GM12878 (cell line): ENCODE measurements at regions not wholly inside any gene's neighbourhood (a gene's known extent, or its start where the extent isn't known, plus 50 kb on each side); places are given as distances from the start of the nearest gene placed in this dataset.

ENCODE experiments used
- ATAC-seq: fragments of 200-7000 bp; cut with Tn5 transposase; 3 replicates; pipeline ENCODE4 v1.9.1; 2020; ENCODE audit warnings: mild to moderate bottlenecking, moderate library complexity
- BruUV-seq: library from RNA; stranded (reverse); fragments of 400-500 nt; replicated peaks from 2 replicates; lab custom pipeline; 2021; lab: Mats Ljungman, UMichigan
- CTCF ChIA-PET: fragments of 300-600 bp; sonication (Branson Sonifier 250); formaldehyde crosslinking; extraction: SDS; loops from one replicate; lab custom pipeline; 2021; ENCODE audit warnings: inconsistent platforms; lab: Yijun Ruan, JAX
- POLR2A ChIA-PET: fragments of 350-600 bp; formaldehyde crosslinking; extraction: SDS; loops from one replicate; lab custom pipeline; 2021; ENCODE audit warnings: inconsistent platforms; lab: Charles Lee
- RAD21 ChIA-PET: fragments of 300-600 bp; sonication (Branson Sonifier 250); formaldehyde crosslinking; loops from one replicate; lab custom pipeline; 2023; ENCODE audit warnings: antibody characterized with exemption; ENCODE audit not compliant: unreplicated experiment; lab: Charles Lee
- SMC1A ChIA-PET: fragments of 300-600 bp; sonication (Branson Sonifier 250); formaldehyde crosslinking; loops from one replicate; lab custom pipeline; 2023; ENCODE audit not compliant: unreplicated experiment, uncharacterized antibody; lab: Charles Lee
- DNase-seq: peaks from one replicate; pipeline ENCODE4 v3.0.0-alpha.2; 2011; ENCODE audit warnings: low read depth, low spot score
- FAIRE-seq: peaks from 3 replicates; lab custom pipeline; 2011; peaks lifted over from hg19 to GRCh38; lab: Jason Lieb, UNC
- H2AFZ ChIP-seq: 2 replicates; pipeline ENCODE4 v1.6.0; 2011; ENCODE audit warnings: low read depth, low read length, control low read depth; ENCODE audit not compliant: control insufficient read depth
- H3K27ac ChIP-seq: 2 replicates; pipeline ENCODE4 v1.5.1; 2011; ENCODE audit warnings: control low read depth; ENCODE audit not compliant: control insufficient read depth, insufficient read depth
- H3K27me3 ChIP-seq, 2 experiments: replicated peaks in 1 of 2; 2 replicates each; pipeline versions ENCODE4 v1.6.0 to v1.6.1; 2011; ENCODE audit warnings: low read length in 1 of 2; ENCODE audit not compliant: control insufficient read depth in 2 of 2, insufficient read depth in 2 of 2
- H3K36me3 ChIP-seq, 2 experiments: 2 replicates each; pipeline ENCODE4 v1.5.1; 2011; ENCODE audit warnings: low read length in 1 of 2; ENCODE audit not compliant: control insufficient read depth in 2 of 2, insufficient read depth in 2 of 2
- H3K4me1 ChIP-seq: 2 replicates; pipeline ENCODE4 v1.6.1; 2011; ENCODE audit warnings: mild to moderate bottlenecking, low read length, moderate library complexity, mixed read lengths; ENCODE audit not compliant: control insufficient read depth, insufficient read depth
- H3K4me2 ChIP-seq: 2 replicates; pipeline ENCODE4 v1.6.0; 2011; ENCODE audit warnings: control low read depth; ENCODE audit not compliant: control insufficient read depth, insufficient read depth
- H3K4me3 ChIP-seq: fragments of 200-600 bp; sonication (generic); 2 replicates; pipeline ENCODE4 v1.5.1; 2016
- H3K79me2 ChIP-seq: 2 replicates; pipeline ENCODE4 v1.6.0; 2011; ENCODE audit warnings: low read length; ENCODE audit not compliant: control insufficient read depth, insufficient read depth
- H3K9ac ChIP-seq: 2 replicates; pipeline ENCODE4 v1.8.0; 2011; ENCODE audit warnings: low read length, control low read depth, mixed read lengths; ENCODE audit not compliant: control insufficient read depth, insufficient read depth
- H3K9me3 ChIP-seq: replicated peaks from 3 replicates; pipeline ENCODE4 v1.5.1; 2011; ENCODE audit warnings: mild to moderate bottlenecking, low read length; ENCODE audit not compliant: control insufficient read depth, insufficient read depth
- H4K20me1 ChIP-seq: 2 replicates; pipeline ENCODE4 v1.6.0; 2011; ENCODE audit not compliant: control insufficient read depth, insufficient read depth
- ATF7 ChIP-seq: fragments of 450-650 bp; IDR thresholded peaks from 2 replicates; pipeline ENCODE4 v1.6.1; 2016; ENCODE audit warnings: low read depth, mild to moderate bottlenecking
- CHD1 ChIP-seq: IDR thresholded peaks from 2 replicates; pipeline ENCODE4 v1.6.1; 2012; ENCODE audit warnings: low read depth, low read length, improper control_type of control experiment
- CHD4 ChIP-seq: fragments of 200-600 bp; sonication (generic); IDR thresholded peaks from 2 replicates; pipeline ENCODE4 v1.6.1; 2016; ENCODE audit warnings: mild to moderate bottlenecking
- FOS ChIP-seq: IDR thresholded peaks from 3 replicates; pipeline ENCODE4 v1.6.1; 2011; ENCODE audit warnings: borderline replicate concordance; ENCODE audit not compliant: insufficient read length; ENCODE audit errors: extremely low read depth
- GATAD2B ChIP-seq: fragments of 450-650 bp; conservative IDR thresholded peaks from 2 replicates; pipeline ENCODE4 v1.6.1; 2017; ENCODE audit warnings: low read depth, mild to moderate bottlenecking, moderate library complexity
- MEF2A ChIP-seq: IDR thresholded peaks from 2 replicates; pipeline ENCODE4 v1.6.1; 2011; ENCODE audit warnings: low read depth, mild to moderate bottlenecking, low read length, moderate library complexity; ENCODE audit not compliant: insufficient read depth
- NFXL1 ChIP-seq: fragments of 450-650 bp; IDR thresholded peaks from 2 replicates; pipeline ENCODE4 v1.6.1; 2017; ENCODE audit warnings: antibody characterized with exemption, mild to moderate bottlenecking, borderline replicate concordance
- RFX5 ChIP-seq: IDR thresholded peaks from 2 replicates; pipeline ENCODE4 v1.6.1; 2011; ENCODE audit warnings: low read depth, low read length, improper control_type of control experiment
- SIX5 ChIP-seq: IDR thresholded peaks from 2 replicates; pipeline ENCODE4 v1.6.1; 2011; ENCODE audit warnings: mild to moderate bottlenecking, low read depth, low read length, moderate library complexity; ENCODE audit not compliant: severe bottlenecking
- SMAD1 ChIP-seq: fragments of 450-650 bp; IDR thresholded peaks from 2 replicates; pipeline ENCODE4 v1.6.1; 2018; ENCODE audit warnings: mild to moderate bottlenecking, low read depth; ENCODE audit not compliant: partially characterized antibody
- SREBF1 ChIP-seq: IDR thresholded peaks from 2 replicates; pipeline ENCODE4 v1.6.1; 2012; ENCODE audit warnings: mild to moderate bottlenecking, low read length
- SREBF2 ChIP-seq: IDR thresholded peaks from 2 replicates; pipeline ENCODE4 v1.6.1; 2012; ENCODE audit warnings: mild to moderate bottlenecking, low read length
- YY1 ChIP-seq: IDR thresholded peaks from 2 replicates; pipeline ENCODE4 v1.6.1; 2011; ENCODE audit warnings: low read depth, mild to moderate bottlenecking, low read length
- ZNF384 ChIP-seq: IDR thresholded peaks from 2 replicates; pipeline ENCODE4 v1.6.1; 2012; ENCODE audit warnings: low read depth, mild to moderate bottlenecking, low read length, improper control_type of control experiment, borderline replicate concordance
- ZZZ3 ChIP-seq: IDR thresholded peaks from 2 replicates; pipeline ENCODE4 v1.6.1; 2011; ENCODE audit warnings: low read depth; ENCODE audit not compliant: control insufficient read depth, insufficient read length
- WGBS: methylation state at CpG from one replicate; pipeline ENCODE4 v1.1.6; 2016; ENCODE audit warnings: low lambda C conversion rate; ENCODE audit not compliant: insufficient replicate concordance, insufficient coverage; ENCODE audit errors: missing lambda C conversion rate; 5-methylcytosine and 5-hydroxymethylcytosine counted together
- in situ Hi-C: fragments of 300-500 bp; cut with MboI; formaldehyde crosslinking; loops from 9 replicates; pipeline ENCODE4 v1.14.3; 2018; ENCODE audit warnings: mixed read lengths
- intact Hi-C: fragments of 100-400 bp; cut with micrococcal nuclease; formaldehyde crosslinking; loops from one replicate; pipeline ENCODE4 v1.14.2; 2022; ENCODE audit not compliant: unreplicated experiment
- TF ChIP-seq, protein P1 (sequence below): fragments of 450-650 bp; IDR thresholded peaks from 2 replicates; pipeline ENCODE4 v1.6.1; 2018; ENCODE audit warnings: mild to moderate bottlenecking, low read depth, moderate library complexity; ENCODE audit not compliant: partially characterized antibody
- TF ChIP-seq, protein P2 (sequence below): IDR thresholded peaks from 2 replicates; pipeline ENCODE4 v1.6.1; 2012; ENCODE audit warnings: low read depth, low read length, improper control_type of control experiment

DNA sequence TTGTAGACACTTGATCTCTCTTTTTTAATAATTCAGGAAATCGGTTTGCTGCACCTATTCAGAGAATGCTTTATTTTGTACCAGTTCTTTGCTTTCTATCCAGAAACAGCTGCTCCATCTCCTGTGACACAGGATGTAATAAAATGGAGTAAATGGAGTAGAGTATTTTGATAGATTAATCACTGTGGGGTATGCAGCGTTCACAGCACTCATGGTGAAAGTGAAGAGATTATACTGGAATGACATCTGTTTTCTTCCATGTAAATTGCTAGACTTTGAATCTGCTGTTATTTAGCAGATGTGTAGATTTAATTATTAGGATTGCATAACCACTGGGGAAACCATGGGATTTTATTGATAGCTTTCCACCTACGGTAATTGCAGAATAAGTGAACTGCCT lies 227.3 kb upstream of the ARHGAP42 start (continued):
- TF ChIP-seq YY1 (no peak), GATAD2B (no peak), CHD1 (no peak), SREBF1 (no peak), MEF2A (no peak), ZNF384 (no peak)
- TF ChIP-seq, protein P1, sequence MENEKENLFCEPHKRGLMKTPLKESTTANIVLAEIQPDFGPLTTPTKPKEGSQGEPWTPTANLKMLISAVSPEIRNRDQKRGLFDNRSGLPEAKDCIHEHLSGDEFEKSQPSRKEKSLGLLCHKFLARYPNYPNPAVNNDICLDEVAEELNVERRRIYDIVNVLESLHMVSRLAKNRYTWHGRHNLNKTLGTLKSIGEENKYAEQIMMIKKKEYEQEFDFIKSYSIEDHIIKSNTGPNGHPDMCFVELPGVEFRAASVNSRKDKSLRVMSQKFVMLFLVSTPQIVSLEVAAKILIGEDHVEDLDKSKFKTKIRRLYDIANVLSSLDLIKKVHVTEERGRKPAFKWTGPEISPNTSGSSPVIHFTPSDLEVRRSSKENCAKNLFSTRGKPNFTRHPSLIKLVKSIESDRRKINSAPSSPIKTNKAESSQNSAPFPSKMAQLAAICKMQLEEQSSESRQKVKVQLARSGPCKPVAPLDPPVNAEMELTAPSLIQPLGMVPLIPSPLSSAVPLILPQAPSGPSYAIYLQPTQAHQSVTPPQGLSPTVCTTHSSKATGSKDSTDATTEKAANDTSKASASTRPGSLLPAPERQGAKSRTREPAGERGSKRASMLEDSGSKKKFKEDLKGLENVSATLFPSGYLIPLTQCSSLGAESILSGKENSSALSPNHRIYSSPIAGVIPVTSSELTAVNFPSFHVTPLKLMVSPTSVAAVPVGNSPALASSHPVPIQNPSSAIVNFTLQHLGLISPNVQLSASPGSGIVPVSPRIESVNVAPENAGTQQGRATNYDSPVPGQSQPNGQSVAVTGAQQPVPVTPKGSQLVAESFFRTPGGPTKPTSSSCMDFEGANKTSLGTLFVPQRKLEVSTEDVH, result no peak

- no peaks in the 10 kb centered on the region for H3K4me1 ChIP-seq
- FAIRE-seq, result no peak
- intact Hi-C loops, result no loop called here
- no peaks in the 10 kb centered on the region for H3K9me3 ChIP-seq
- no peaks in the 10 kb centered on the region for H3K36me3 ChIP-seq
- no peak for TF ChIP-seq SREBF2
- TF ChIP-seq NFXL1, result no peak
- TF ChIP-seq SREBF1, result no peak
- TF ChIP-seq CHD4, result no peak
- TF ChIP-seq ZZZ3, result no peak
- no peak for TF ChIP-seq SMAD1
- TF ChIP-seq SIX5, result no peak
- TF ChIP-seq, protein P2, sequence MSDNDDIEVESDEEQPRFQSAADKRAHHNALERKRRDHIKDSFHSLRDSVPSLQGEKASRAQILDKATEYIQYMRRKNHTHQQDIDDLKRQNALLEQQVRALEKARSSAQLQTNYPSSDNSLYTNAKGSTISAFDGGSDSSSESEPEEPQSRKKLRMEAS, result no peak
- TF ChIP-seq FOS, result no peak
- no peak for TF ChIP-seq ATF7
- no peak for TF ChIP-seq RFX5
- TF ChIP-seq, all 136 proteins: peak for 0
- Histone ChIP-seq H4K20me1 (no peaks in the 10 kb centered on the region), H3K79me2 (no peaks in the 10 kb centered on the region), H3K9ac (no peak overlapping the region), H2AFZ (no peak overlapping the region), H3K27ac (no peak overlapping the region), H3K27me3 (no peaks in the 10 kb centered on the region), H3K4me2 (no peak overlapping the region), H3K4me3 (no peak overlapping the region)
- SMC1A ChIA-PET, result no interaction called here
- POLR2A ChIA-PET, result no interaction called here
- CTCF ChIA-PET, result no interaction called here
- in situ Hi-C loops, result no loop called here
- DNase-seq, result no peak
- no peak for ATAC-seq
- WGBS, result 13% methylated on average over 3 of the region's 3 CpGs
- no TSS peak for BruUV-seq
- RAD21 ChIA-PET, result no interaction called here
Observed at GRCh38 chr11:100460426-100460825, 226.7 kb upstream of the ARHGAP42 start.
